ENCODE measurements at regions not wholly inside any gene's neighbourhood (a gene's known extent, or its start where the extent isn't known, plus 50 kb on each side); places are given as distances from the start of the nearest gene placed in this dataset.

DNA sequence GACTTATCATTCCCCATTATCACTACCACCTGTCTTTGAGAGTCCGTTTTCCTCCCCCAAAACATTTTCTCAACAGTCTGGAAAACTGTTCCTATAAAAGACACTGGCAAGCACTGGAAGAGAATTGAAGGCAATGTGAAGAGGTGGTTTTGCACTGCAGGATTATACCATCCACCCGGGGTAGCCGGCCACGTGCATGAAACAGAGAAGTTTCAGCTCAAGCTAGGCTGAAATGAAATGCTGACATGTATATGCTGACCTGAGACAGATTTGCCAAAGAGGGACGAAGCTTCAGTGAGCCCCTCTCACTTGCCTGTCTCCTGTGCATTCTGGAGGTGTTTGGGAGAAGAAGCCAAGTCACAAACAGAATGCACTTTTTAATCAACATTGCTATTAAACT is 567.0 kb downstream of the EBF1 start:
- DNase-seq (ENCODE audit: low spot score), result no peak
- in situ Hi-C loops (cut with HindIII; ENCODE audit: low sequenced_read_pairs), result no loop called here

GRCh38 chr5:158531860-158532259 is 567.9 kb downstream of the EBF1 start:
- no peak for DNase-seq (ENCODE audit: low spot score)
- in situ Hi-C loops (cut with HindIII; ENCODE audit: low sequenced_read_pairs), result no loop called here

- DNase-seq (ENCODE audit: low spot score), result no peak
- in situ Hi-C loops (cut with HindIII; ENCODE audit: low sequenced_read_pairs), result no loop called here
These were observed 569.6 kb downstream of the EBF1 start for GRCh38 chr5:158530115-158530514.

GRCh38 chr5:158529454-158529853 is 570.3 kb downstream of the EBF1 start:
- DNase-seq (ENCODE audit: low spot score), result no peak
- in situ Hi-C loops (cut with HindIII; ENCODE audit: low sequenced_read_pairs), result no loop called here

DNA sequence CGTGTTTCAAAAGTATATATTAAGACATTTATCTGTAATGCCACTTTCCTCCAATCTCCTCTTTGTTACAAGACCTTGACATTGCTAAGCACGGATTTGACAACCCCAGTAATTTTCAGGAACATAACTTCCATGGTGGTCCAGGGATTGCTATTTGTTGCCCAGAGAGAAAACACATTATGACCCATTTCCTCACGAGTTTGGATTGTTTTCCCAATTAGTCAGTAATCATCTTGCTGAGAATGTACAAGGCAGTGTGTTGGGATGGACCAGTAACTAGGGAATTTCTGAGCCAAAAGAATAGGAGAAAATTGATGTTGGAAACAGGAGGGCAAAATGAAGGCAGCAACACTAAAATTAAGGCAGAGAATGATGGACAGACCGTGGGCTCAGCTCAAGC is 574.1 kb downstream of the EBF1 start:
- DNase-seq (ENCODE audit: low spot score), result no peak
- in situ Hi-C loops (cut with HindIII; ENCODE audit: low sequenced_read_pairs), result no loop called here

DNA sequence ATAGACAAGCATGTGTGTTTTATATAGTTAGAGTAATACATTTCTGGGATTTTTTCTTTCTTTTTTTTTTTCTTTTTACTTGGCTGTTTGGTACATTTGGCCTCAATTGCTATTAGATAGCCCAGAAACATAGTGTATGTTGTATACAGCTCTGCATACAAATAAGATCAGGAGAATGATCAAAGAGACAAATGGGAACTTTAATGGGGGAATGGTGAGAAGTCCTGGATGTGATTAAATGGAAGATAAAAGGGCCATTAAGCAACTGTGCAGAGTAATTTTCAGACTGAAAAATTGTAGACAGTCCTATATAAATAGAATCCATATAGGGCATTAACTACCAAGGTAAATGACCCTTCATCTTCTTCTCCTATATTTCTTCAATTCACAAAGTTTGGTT is 575.6 kb downstream of the EBF1 start:
- in situ Hi-C loops (cut with HindIII; ENCODE audit: low sequenced_read_pairs), result no loop called here
- no peak for DNase-seq (ENCODE audit: low spot score)

GRCh38 chr5:158522776-158523175 is 576.9 kb downstream of the EBF1 start:
- DNase-seq (ENCODE audit: low spot score), result no peak
- in situ Hi-C loops (cut with HindIII; ENCODE audit: low sequenced_read_pairs), result no loop called here

GRCh38 chr5:158521995-158522394 is 577.7 kb downstream of the EBF1 start:
- in situ Hi-C loops (cut with HindIII; ENCODE audit: low sequenced_read_pairs), result no loop called here
- DNase-seq (ENCODE audit: low spot score), result no peak

DNA sequence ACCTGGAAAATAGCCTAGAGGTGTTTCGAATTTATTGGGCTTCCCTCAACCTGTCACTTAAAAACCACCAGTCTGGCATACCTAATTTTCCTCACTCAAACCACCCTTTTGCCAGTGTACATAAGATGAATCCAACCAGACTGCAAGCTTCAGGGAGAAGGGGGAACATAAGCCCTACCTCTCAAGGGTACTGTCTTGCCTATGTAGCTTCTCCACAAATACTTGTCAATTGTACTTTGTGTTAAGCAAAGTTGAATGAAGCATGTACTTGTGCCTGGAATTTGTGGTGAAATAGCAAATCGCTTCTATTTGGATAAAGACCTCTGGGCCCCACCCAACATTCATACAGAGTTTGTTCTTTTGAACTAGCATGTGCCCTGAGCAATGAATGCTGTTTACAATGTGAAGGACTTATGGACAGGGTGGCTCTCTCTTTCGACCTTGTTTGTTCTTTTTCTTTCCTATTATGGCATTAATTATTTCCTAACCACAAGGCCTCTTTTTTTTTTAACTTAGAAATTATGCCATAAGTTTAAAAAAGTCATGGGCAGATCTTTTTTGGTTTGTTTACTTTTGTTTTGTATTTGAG is 580.2 kb downstream of the EBF1 start:
- DNase-seq (ENCODE audit: low spot score), result no peak
- in situ Hi-C loops (cut with HindIII; ENCODE audit: low sequenced_read_pairs), result no loop called here

DNA sequence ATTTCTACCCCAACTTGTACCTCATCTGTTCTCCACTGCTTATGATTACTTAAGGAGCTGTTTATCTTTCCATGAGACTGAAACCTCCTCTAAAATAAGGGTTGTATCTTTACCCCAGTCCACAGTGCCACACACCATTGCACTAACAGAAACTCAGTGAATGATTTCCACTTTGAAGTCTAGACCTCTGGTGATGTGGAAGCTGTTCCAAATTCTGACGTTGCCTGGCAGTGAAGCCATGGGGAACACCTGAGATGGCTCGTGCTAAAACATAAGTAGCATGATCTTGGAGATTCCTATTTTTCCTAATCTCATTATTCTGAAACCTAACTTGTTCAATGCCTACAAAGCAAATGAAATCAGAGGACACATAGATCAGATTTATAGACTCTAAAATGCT is 583.2 kb downstream of the EBF1 start:
- no peak for DNase-seq (ENCODE audit: low spot score)
- in situ Hi-C loops (cut with HindIII; ENCODE audit: low sequenced_read_pairs), result no loop called here

DNA sequence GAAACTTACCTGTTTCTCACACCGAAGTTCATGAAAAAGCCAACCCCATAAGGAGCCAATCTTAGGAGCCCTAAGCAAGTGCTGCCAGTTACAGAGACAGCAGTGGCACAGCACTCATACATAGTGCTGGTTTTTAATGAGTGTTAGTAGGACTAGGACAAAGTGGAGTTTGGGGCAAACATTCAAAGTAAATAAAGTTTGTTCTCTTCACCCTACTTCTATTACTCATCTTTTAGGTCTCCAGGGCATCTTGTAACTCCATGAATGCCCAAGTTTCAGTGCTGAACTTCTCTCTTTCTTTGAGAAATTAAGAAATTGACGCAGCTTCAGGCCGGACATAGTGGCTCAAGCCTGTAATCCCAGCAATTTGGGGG is 584.7 kb downstream of the EBF1 start:
- no peak for DNase-seq (ENCODE audit: low spot score)
- in situ Hi-C loops (cut with HindIII; ENCODE audit: low sequenced_read_pairs), result no loop called here

GRCh38 chr5:158514319-158514985 is 585.3 kb downstream of the EBF1 start:
- in situ Hi-C loops (cut with HindIII; ENCODE audit: low sequenced_read_pairs), result no loop called here
- no peak for DNase-seq (ENCODE audit: low spot score)

GRCh38 chr5:158513490-158514318 is 586.0 kb downstream of the EBF1 start:
- in situ Hi-C loops (cut with HindIII; ENCODE audit: low sequenced_read_pairs), result no loop called here
- no peak for DNase-seq (ENCODE audit: low spot score)

GRCh38 chr5:158511454-158511853 is 588.3 kb downstream of the EBF1 start:
- no peak for DNase-seq (ENCODE audit: low spot score)
- in situ Hi-C loops (cut with HindIII; ENCODE audit: low sequenced_read_pairs), result no loop called here

GRCh38 chr5:158510479-158510878 is 589.2 kb downstream of the EBF1 start:
- DNase-seq (ENCODE audit: low spot score), result no peak
- in situ Hi-C loops (cut with HindIII; ENCODE audit: low sequenced_read_pairs), result no loop called here

- in situ Hi-C loops (cut with HindIII; ENCODE audit: low sequenced_read_pairs), result no loop called here
- DNase-seq (ENCODE audit: low spot score), result no peak
These were observed 593.1 kb downstream of the EBF1 start for GRCh38 chr5:158506648-158507047.

- no peak for DNase-seq (ENCODE audit: low spot score)
- in situ Hi-C loops (cut with HindIII; ENCODE audit: low sequenced_read_pairs), result no loop called here
These were observed 597.0 kb downstream of the EBF1 start for GRCh38 chr5:158502686-158503085.

- DNase-seq (ENCODE audit: low spot score), result no peak
- in situ Hi-C loops (cut with HindIII; ENCODE audit: low sequenced_read_pairs), result no loop called here
These were observed 599.8 kb downstream of the EBF1 start for GRCh38 chr5:158499892-158500418.

DNA sequence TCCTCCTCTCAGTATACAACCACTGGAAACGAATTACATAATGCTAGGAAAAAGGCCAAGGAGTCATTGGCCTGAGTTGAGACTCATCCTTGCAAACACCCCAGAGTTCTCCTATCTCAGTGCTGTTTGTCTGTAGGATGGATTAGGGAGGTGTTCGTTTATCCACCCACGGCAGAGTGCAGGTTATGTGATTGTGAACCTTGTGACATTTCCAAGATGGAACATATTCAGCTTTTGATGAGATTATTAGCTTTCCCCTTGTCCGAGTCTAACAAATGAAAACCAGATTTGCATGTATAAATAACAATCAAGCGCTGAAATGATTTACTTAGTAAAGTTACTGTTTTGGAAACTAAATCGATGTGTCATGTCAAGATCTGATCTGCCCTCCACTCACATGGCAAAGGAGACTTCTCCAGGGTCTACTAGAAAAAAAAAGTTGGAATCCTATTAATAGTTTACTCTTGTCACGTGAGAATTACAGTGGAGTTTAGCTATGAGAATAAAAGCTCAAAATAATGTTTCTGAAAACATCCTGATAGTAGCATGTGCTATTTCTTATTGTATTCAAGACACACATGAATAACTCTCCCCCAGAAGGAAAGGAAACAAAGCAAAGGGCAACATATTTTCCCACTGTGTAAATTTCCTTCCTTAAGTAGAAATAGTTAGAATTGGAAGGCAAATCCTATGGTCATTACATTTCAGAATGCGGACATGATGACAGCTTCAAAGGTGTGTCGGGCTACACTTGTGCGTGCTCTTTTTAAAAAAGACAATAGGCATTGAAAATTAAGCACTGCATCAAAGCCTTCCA is 600.4 kb downstream of the EBF1 start:
- no peak for DNase-seq (ENCODE audit: low spot score)

DNA sequence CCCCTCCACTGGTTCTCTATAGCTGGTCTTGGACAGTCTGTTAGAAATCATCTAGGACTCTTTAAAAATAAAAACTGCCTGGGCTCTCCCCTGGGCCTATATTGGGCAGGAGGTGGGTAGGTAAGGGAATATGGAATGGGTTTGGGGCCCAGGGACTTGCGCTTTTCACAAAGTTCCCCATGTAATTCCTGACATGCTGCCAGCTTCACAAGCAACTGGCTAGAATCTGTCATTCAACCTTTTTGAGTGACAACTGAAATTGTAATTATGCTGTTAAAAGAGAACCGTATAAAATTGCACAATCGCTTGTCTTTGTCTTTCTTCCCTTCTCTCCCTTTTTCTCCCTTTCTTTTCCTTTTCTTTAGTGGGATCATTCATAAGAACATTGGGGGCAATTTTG is 603.1 kb downstream of the EBF1 start:
- in situ Hi-C loops (cut with HindIII; ENCODE audit: low sequenced_read_pairs), result no loop called here
- no peak for DNase-seq (ENCODE audit: low spot score)

More for the DNA sequence above, 600.4 kb downstream of the EBF1 start:
- in situ Hi-C loops (cut with HindIII; ENCODE audit: low sequenced_read_pairs), result no loop called here

All from G401 (cell line).